Stimulated activated naive CD4-positive, alpha-beta T cell (primary cell): ENCODE measurements at regions not wholly inside any gene's neighbourhood (a gene's known extent, or its start where the extent isn't known, plus 50 kb on each side); places are given as distances from the start of the nearest gene placed in this dataset.

Source experiments
- DNase-seq, 6 experiments: peaks; one replicate each; lab custom pipeline; 2025; lab: John Stamatoyannopoulos, UW

- DNase-seq: peak; percentile 0 to 82 (median 46)
Observed at GRCh38 chr3:106176734-106177133, 307.9 kb upstream of the CBLB start.

- DNase-seq: no peak
Observed at GRCh38 chr3:106182950-106183511, 314.2 kb upstream of the CBLB start.

GRCh38 chr3:106183762-106184391 lies 315.1 kb upstream of the CBLB start:
- DNase-seq: peak in 2 of 6 experiments; percentile 8 to 15

- no peak for DNase-seq
Observed at GRCh38 chr3:106184540-106185457, 316.0 kb upstream of the CBLB start.

- no peak for DNase-seq
Observed at GRCh38 chr3:106185949-106186348, 317.1 kb upstream of the CBLB start.

- DNase-seq: no peak
Observed at GRCh38 chr3:106190296-106190695, 321.5 kb upstream of the CBLB start.

- no peak for DNase-seq
Observed at GRCh38 chr3:106191211-106191610, 322.4 kb upstream of the CBLB start.

- DNase-seq: no peak
Observed at GRCh38 chr3:106191913-106192312, 323.1 kb upstream of the CBLB start.

GRCh38 chr3:106193876-106194275 lies 325.1 kb upstream of the CBLB start:
- no peak for DNase-seq

- no peak for DNase-seq
Observed at GRCh38 chr3:106194726-106195125, 325.9 kb upstream of the CBLB start.

GRCh38 chr3:106197532-106198194 lies 328.9 kb upstream of the CBLB start:
- DNase-seq: peak in 2 of 6 experiments; percentile 6 to 10

GRCh38 chr3:106204160-106204868 lies 335.5 kb upstream of the CBLB start:
- DNase-seq: no peak

- peak in 3 of 6 experiments; percentile 17 to 46 (median 34) for DNase-seq
Observed at GRCh38 chr3:106206146-106206545, 337.3 kb upstream of the CBLB start.

- peak in 1 of 6 experiments; percentile 5 for DNase-seq
Observed at GRCh38 chr3:106206613-106207012, 337.8 kb upstream of the CBLB start.

GRCh38 chr3:106208251-106208650 lies 339.4 kb upstream of the CBLB start:
- DNase-seq: no peak

- peak in 2 of 6 experiments; percentile 13 to 14 for DNase-seq
Observed at GRCh38 chr3:106208967-106209366, 340.2 kb upstream of the CBLB start.

GRCh38 chr3:106209482-106209881 lies 340.7 kb upstream of the CBLB start:
- no peak for DNase-seq

GRCh38 chr3:106210923-106211322 lies 342.1 kb upstream of the CBLB start:
- DNase-seq: no peak

- DNase-seq: no peak
Observed at GRCh38 chr3:106212665-106213222, 343.9 kb upstream of the CBLB start.

GRCh38 chr3:106213954-106214353 lies 345.1 kb upstream of the CBLB start:
- DNase-seq: no peak

- DNase-seq: no peak
Observed at GRCh38 chr3:106214641-106215040, 345.8 kb upstream of the CBLB start.
